Mesendoderm (in vitro differentiated cells): ENCODE measurements at regions not wholly inside any gene's neighbourhood (a gene's known extent, or its start where the extent isn't known, plus 50 kb on each side); places are given as distances from the start of the nearest gene placed in this dataset.

ENCODE experiments used
- DNase-seq: peaks from one replicate; pipeline ENCODE4 v3.0.0; 2013
- H2AK5ac ChIP-seq: 2 replicates; pipeline ENCODE4 v1.6.1; 2013; ENCODE audit warnings: low read length, inconsistent platforms
- H2BK120ac ChIP-seq: 2 replicates; pipeline ENCODE4 v1.6.1; 2013; ENCODE audit warnings: low read depth, mild to moderate bottlenecking, low read length, moderate library complexity, mixed read lengths
- H2BK15ac ChIP-seq: replicated peaks from 2 replicates; pipeline ENCODE4 v1.6.1; 2013; ENCODE audit warnings: low read depth, mild to moderate bottlenecking, moderate library complexity
- H2BK5ac ChIP-seq: 2 replicates; pipeline ENCODE4 v1.6.1; 2013; ENCODE audit warnings: low read length, inconsistent platforms
- H3K18ac ChIP-seq: 2 replicates; pipeline ENCODE4 v1.6.1; 2013; ENCODE audit warnings: mild to moderate bottlenecking, low read length, mixed read lengths
- H3K23ac ChIP-seq: one replicate; pipeline ENCODE4 v1.6.1; 2013; ENCODE audit warnings: low read length
- H3K27ac ChIP-seq: 2 replicates; pipeline ENCODE4 v1.5.1; 2013; ENCODE audit warnings: low read depth, mild to moderate bottlenecking, inconsistent platforms, low read length, moderate library complexity
- H3K27me3 ChIP-seq: 2 replicates; pipeline ENCODE4 v1.6.1; 2013; ENCODE audit warnings: low read length, control low read depth, mild to moderate bottlenecking, inconsistent platforms; ENCODE audit not compliant: insufficient read depth, poor library complexity
- H3K36me3 ChIP-seq: 2 replicates; pipeline ENCODE4 v1.6.1; 2013; ENCODE audit warnings: low read length, inconsistent platforms; ENCODE audit not compliant: control insufficient read depth, insufficient read depth
- H3K4ac ChIP-seq: one replicate; pipeline ENCODE4 v1.6.1; 2013; ENCODE audit warnings: low read depth, mild to moderate bottlenecking, low read length, moderate library complexity
- H3K4me1 ChIP-seq: 2 replicates; pipeline ENCODE4 v1.6.1; 2013; ENCODE audit warnings: low read depth, low read length, inconsistent platforms; ENCODE audit not compliant: control insufficient read depth
- H3K4me2 ChIP-seq: 2 replicates; pipeline ENCODE4 v1.6.1; 2013; ENCODE audit warnings: low read length
- H3K4me3 ChIP-seq: 2 replicates; pipeline ENCODE4 v1.5.1; 2013; ENCODE audit warnings: mild to moderate bottlenecking, low read length
- H3K56ac ChIP-seq: one replicate; pipeline ENCODE4 v1.6.1; 2013; ENCODE audit warnings: low read length
- H3K79me1 ChIP-seq: 2 replicates; pipeline ENCODE4 v1.6.1; 2013; ENCODE audit warnings: low read length, inconsistent platforms
- H3K79me2 ChIP-seq: 2 replicates; pipeline ENCODE4 v1.6.1; 2013; ENCODE audit warnings: mild to moderate bottlenecking, low read length; ENCODE audit not compliant: control insufficient read depth, insufficient read depth
- H3K9ac ChIP-seq: 2 replicates; pipeline ENCODE4 v1.6.1; 2013; ENCODE audit warnings: low read length, inconsistent platforms
- H4K5ac ChIP-seq: one replicate; pipeline ENCODE4 v1.6.1; 2013; ENCODE audit warnings: low read length
- H4K8ac ChIP-seq: one replicate; pipeline ENCODE4 v1.6.1; 2013; ENCODE audit warnings: low read depth, mild to moderate bottlenecking, control low read depth, low read length, moderate library complexity
- WGBS: extraction: QIAGEN DNeasy Blood & Tissue Kit; methylation state at CpG from one replicate; pipeline ENCODE4 v1.1.7; 2013; ENCODE audit warnings: low lambda C conversion rate, missing lambda C conversion rate; ENCODE audit not compliant: insufficient coverage; ENCODE audit errors: extremely low coverage; 5-methylcytosine and 5-hydroxymethylcytosine counted together

DNA sequence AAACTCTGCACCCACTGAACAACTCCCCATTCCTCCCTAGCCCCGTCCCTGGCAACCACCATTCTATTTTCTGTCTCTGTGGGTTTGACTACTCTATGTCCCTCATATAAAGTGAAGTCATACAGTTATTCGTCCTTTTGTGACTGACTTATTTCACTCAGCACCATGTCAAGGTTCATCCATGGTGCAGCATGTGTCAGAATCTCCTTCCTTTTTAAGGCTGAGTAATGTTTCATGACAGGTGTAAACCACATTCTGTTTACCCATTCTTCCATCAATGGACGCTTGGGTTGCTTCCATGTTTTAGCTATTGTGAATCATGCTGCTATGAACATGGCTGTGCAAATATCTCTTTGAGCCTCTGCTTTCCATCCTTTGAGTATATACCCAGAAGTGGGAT lies 192.3 kb upstream of the NSMCE3 start:
- H3K4me3 ChIP-seq: no peak overlapping the region
- H2BK5ac ChIP-seq: no peak overlapping the region
- H4K5ac ChIP-seq: no peak overlapping the region
- no peak overlapping the region for H2AK5ac ChIP-seq
- no peaks in the 10 kb centered on the region for H3K27me3 ChIP-seq
- no peaks in the 10 kb centered on the region for H3K79me1 ChIP-seq
- no peaks in the 10 kb centered on the region for H3K36me3 ChIP-seq
- no peak overlapping the region for H3K56ac ChIP-seq
- WGBS: no CpG with 5 or more reads among the region's 3 CpGs
- no peak overlapping the region for H4K8ac ChIP-seq
- no peaks in the 10 kb centered on the region for H3K79me2 ChIP-seq
- H3K4me1 ChIP-seq: no peaks in the 10 kb centered on the region
- H3K27ac ChIP-seq: no peak overlapping the region
- H3K4me2 ChIP-seq: no peak overlapping the region
- no peak overlapping the region for H2BK120ac ChIP-seq
- H2BK15ac ChIP-seq: no peak overlapping the region
- no peak overlapping the region for H3K9ac ChIP-seq
- H3K4ac ChIP-seq: no peak overlapping the region
- no peak overlapping the region for H3K18ac ChIP-seq
- no peak overlapping the region for H3K23ac ChIP-seq
- no peak for DNase-seq

DNA sequence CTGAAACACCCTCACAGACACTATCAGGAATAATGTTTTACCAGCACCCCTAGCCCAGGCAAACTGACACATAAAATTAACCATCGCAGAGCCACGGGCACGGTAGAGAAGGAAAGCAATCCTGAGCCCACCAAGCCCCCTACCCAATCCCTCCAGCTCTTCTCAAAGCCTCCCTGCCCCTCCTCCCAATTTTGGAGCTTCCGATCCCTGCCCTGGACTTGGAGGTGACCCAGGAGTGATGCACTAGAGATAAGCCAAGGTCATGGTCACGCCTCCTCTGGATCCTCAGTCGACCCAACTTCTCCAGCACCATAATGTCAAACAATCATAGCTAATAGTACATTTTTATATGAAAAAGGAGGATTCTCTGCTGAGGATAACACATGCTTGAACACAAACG lies 188.7 kb upstream of the NSMCE3 start:
- Histone ChIP-seq H4K5ac (no peak overlapping the region), H2BK120ac (no peak overlapping the region), H2BK5ac (no peak overlapping the region), H3K4me1 (no peaks in the 10 kb centered on the region), H3K4ac (no peak overlapping the region), H3K27ac (no peak overlapping the region), H3K79me1 (no peaks in the 10 kb centered on the region), H4K8ac (no peak overlapping the region), H2BK15ac (no peak overlapping the region), H3K36me3 (no peaks in the 10 kb centered on the region), H3K4me3 (no peak overlapping the region), H3K27me3 (no peaks in the 10 kb centered on the region), H3K56ac (no peak overlapping the region), H2AK5ac (no peak overlapping the region), H3K79me2 (no peaks in the 10 kb centered on the region), H3K23ac (no peak overlapping the region), H3K4me2 (no peak overlapping the region), H3K18ac (no peak overlapping the region), H3K9ac (no peak overlapping the region)
- DNase-seq: no peak
- no CpG with 5 or more reads among the region's 7 CpGs for WGBS

- H3K36me3 ChIP-seq: no peaks in the 10 kb centered on the region
Measured at GRCh38 chr15:29457729-29458128, 188.1 kb upstream of the NSMCE3 start.

GRCh38 chr15:29456964-29457363 lies 187.3 kb upstream of the NSMCE3 start:
- Histone ChIP-seq H2BK5ac (no peak overlapping the region), H3K18ac (no peak overlapping the region), H2AK5ac (no peak overlapping the region), H3K79me1 (no peaks in the 10 kb centered on the region), H2BK15ac (no peak overlapping the region), H3K4me3 (no peak overlapping the region), H3K27me3 (no peaks in the 10 kb centered on the region), H3K36me3 (no peaks in the 10 kb centered on the region), H3K23ac (no peak overlapping the region), H3K9ac (no peak overlapping the region), H4K8ac (no peak overlapping the region), H3K79me2 (no peaks in the 10 kb centered on the region), H2BK120ac (no peak overlapping the region), H3K4me2 (no peak overlapping the region), H3K4ac (no peak overlapping the region), H4K5ac (no peak overlapping the region), H3K56ac (no peak overlapping the region), H3K4me1 (no peaks in the 10 kb centered on the region), H3K27ac (no peak overlapping the region)
- WGBS: no CpG with 5 or more reads among the region's 8 CpGs
- no peak for DNase-seq

More at GRCh38 chr15:29457729-29458128, 188.1 kb upstream of the NSMCE3 start:
- H2BK120ac ChIP-seq: no peak overlapping the region
- no peak overlapping the region for H3K18ac ChIP-seq
- H3K4ac ChIP-seq: no peak overlapping the region
- H3K79me2 ChIP-seq: no peaks in the 10 kb centered on the region
- no peak overlapping the region for H3K27ac ChIP-seq
- no peak overlapping the region for H2BK5ac ChIP-seq
- no CpG with 5 or more reads among the region's 6 CpGs for WGBS
- H3K4me3 ChIP-seq: no peak overlapping the region
- no peak overlapping the region for H2BK15ac ChIP-seq
- no peak overlapping the region for H2AK5ac ChIP-seq
- H3K56ac ChIP-seq: no peak overlapping the region
- no peak overlapping the region for H3K4me2 ChIP-seq
- H3K4me1 ChIP-seq: no peaks in the 10 kb centered on the region
- no peak overlapping the region for H4K8ac ChIP-seq
- H3K27me3 ChIP-seq: no peaks in the 10 kb centered on the region
- no peak overlapping the region for H3K23ac ChIP-seq
- no peak for DNase-seq
- H4K5ac ChIP-seq: no peak overlapping the region
- no peak overlapping the region for H3K9ac ChIP-seq
- no peaks in the 10 kb centered on the region for H3K79me1 ChIP-seq

- H3K27ac ChIP-seq: no peak overlapping the region
Measured at GRCh38 chr15:29456255-29456654, 186.6 kb upstream of the NSMCE3 start.

GRCh38 chr15:29455530-29455929 lies 185.9 kb upstream of the NSMCE3 start:
- H3K27ac ChIP-seq: no peak overlapping the region
- no peaks in the 10 kb centered on the region for H3K79me2 ChIP-seq
- no peak overlapping the region for H3K23ac ChIP-seq
- H2BK15ac ChIP-seq: no peak overlapping the region
- no peak overlapping the region for H3K4ac ChIP-seq
- H3K4me1 ChIP-seq: no peaks in the 10 kb centered on the region
- WGBS: no CpG with 5 or more reads among the region's 4 CpGs
- no peak overlapping the region for H2BK5ac ChIP-seq
- no peak overlapping the region for H3K56ac ChIP-seq
- no peaks in the 10 kb centered on the region for H3K27me3 ChIP-seq
- no peak overlapping the region for H3K9ac ChIP-seq
- H2BK120ac ChIP-seq: no peak overlapping the region
- no peak overlapping the region for H3K4me2 ChIP-seq
- H4K5ac ChIP-seq: no peak overlapping the region
- H3K79me1 ChIP-seq: no peaks in the 10 kb centered on the region
- H4K8ac ChIP-seq: no peak overlapping the region
- H3K36me3 ChIP-seq: no peaks in the 10 kb centered on the region
- no peak overlapping the region for H3K18ac ChIP-seq
- no peak for DNase-seq
- H3K4me3 ChIP-seq: no peak overlapping the region
- no peak overlapping the region for H2AK5ac ChIP-seq

More at GRCh38 chr15:29456255-29456654, 186.6 kb upstream of the NSMCE3 start:
- DNase-seq: no peak
- H2BK15ac ChIP-seq: no peak overlapping the region
- H2BK5ac ChIP-seq: no peak overlapping the region
- H3K36me3 ChIP-seq: no peaks in the 10 kb centered on the region
- H3K9ac ChIP-seq: no peak overlapping the region
- no peak overlapping the region for H3K4me2 ChIP-seq
- H4K8ac ChIP-seq: no peak overlapping the region
- no peak overlapping the region for H2BK120ac ChIP-seq
- H3K79me2 ChIP-seq: no peaks in the 10 kb centered on the region
- no peak overlapping the region for H3K4ac ChIP-seq
- no peak overlapping the region for H2AK5ac ChIP-seq
- H3K4me1 ChIP-seq: no peaks in the 10 kb centered on the region
- H4K5ac ChIP-seq: no peak overlapping the region
- no peaks in the 10 kb centered on the region for H3K79me1 ChIP-seq
- H3K27me3 ChIP-seq: no peaks in the 10 kb centered on the region
- no peak overlapping the region for H3K4me3 ChIP-seq
- no peak overlapping the region for H3K56ac ChIP-seq
- WGBS: no CpG with 5 or more reads among the region's 4 CpGs
- H3K18ac ChIP-seq: no peak overlapping the region
- no peak overlapping the region for H3K23ac ChIP-seq
